Astrocyte (in vitro differentiated cells and primary cell): ENCODE measurements at regions not wholly inside any gene's neighbourhood (a gene's known extent, or its start where the extent isn't known, plus 50 kb on each side); places are given as distances from the start of the nearest gene placed in this dataset.

ENCODE experiments used
- EZH2 ChIP-seq: IDR thresholded peaks from 2 replicates; pipeline ENCODE4 v1.6.1; 2012; ENCODE audit warnings: mild to moderate bottlenecking, low read length, inconsistent platforms; ENCODE audit not compliant: insufficient read depth
- TF ChIP-seq, protein P1 (sequence below): IDR thresholded peaks from 2 replicates; pipeline ENCODE4 v1.5.1; 2011; ENCODE audit warnings: low read depth, mild to moderate bottlenecking, inconsistent platforms, low read length, moderate library complexity; ENCODE audit not compliant: insufficient read depth

DNA sequence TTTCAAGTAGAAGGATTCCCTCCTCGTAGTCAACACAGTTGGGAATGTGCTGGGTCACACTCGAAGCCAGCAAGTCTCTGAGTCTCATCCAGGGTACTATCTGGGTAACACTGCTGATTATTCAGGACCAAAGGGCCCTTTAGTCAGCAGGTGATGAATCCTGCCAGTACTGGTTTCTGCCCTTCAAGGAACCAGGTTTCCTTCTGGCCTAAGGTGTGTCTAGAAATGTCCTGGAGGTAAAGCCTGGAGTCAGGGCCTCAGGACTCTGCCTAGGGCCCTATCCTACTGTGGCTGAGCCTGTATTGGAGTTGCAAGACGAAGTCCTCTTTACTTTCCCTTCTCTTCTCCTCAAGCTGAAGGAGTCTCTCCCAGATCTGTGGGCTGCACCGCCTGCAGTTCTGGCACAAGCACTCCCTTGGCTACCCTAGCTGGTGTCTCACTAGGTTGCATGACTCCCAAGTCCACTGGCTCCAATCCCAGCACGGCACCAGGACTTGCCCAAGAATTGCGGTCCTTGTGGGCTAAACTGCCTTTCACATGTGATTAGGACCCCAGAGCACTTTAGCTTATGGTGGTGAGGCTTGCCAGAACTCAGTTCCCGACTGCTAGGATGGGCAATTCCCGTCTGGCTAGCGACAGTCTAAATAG, 193.7 kb upstream of the PDE3A start:
- no peak for TF ChIP-seq EZH2
- TF ChIP-seq, protein P1, sequence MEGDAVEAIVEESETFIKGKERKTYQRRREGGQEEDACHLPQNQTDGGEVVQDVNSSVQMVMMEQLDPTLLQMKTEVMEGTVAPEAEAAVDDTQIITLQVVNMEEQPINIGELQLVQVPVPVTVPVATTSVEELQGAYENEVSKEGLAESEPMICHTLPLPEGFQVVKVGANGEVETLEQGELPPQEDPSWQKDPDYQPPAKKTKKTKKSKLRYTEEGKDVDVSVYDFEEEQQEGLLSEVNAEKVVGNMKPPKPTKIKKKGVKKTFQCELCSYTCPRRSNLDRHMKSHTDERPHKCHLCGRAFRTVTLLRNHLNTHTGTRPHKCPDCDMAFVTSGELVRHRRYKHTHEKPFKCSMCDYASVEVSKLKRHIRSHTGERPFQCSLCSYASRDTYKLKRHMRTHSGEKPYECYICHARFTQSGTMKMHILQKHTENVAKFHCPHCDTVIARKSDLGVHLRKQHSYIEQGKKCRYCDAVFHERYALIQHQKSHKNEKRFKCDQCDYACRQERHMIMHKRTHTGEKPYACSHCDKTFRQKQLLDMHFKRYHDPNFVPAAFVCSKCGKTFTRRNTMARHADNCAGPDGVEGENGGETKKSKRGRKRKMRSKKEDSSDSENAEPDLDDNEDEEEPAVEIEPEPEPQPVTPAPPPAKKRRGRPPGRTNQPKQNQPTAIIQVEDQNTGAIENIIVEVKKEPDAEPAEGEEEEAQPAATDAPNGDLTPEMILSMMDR = no peak
